GF-D8 (cell line): ENCODE measurements at regions not wholly inside any gene's neighbourhood (a gene's known extent, or its start where the extent isn't known, plus 50 kb on each side); places are given as distances from the start of the nearest gene placed in this dataset.

Experiments
- DNase-seq: peaks from one replicate; lab custom pipeline; 2025; lab: John Stamatoyannopoulos, UW

DNA sequence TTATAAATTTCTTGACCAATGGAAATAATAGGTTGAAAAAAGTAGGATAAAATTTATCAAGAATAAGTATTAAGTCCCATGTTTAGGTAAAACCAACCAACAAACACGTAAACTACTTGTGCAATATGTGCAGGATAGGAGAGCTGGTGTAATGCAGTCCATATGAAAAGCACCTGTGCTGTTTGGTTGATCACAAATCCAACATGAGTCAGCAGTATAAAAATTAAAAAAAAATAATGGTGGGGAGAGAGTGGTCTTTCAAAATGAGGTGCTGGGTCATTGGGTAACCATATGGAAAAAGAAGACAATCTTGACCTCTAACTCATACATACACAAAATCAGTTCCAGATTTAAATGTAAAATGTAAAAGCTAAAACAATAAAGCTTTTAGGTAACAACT is 181.8 kb downstream of the HS3ST3B1 start:
- DNase-seq: no peak

DNA sequence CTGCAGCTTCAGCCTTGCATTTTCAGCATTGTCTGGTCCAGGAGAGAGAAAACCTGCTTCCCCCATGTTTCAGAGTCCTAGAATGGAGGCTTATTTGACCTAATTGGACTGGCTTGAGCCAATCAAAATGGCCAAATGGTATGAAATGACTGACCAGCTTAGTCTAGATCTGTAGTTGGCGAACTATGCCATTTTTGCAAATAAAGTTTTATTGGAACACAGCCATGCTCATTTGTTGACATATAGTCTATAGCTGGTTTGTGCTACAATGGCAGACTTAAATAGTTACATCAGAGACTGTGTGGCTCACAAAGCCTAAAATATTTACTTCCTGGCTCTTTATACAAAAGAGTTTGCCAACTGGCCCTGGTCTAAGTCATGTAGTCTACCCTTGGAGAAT is 180.8 kb downstream of the HS3ST3B1 start:
- no peak for DNase-seq

DNA sequence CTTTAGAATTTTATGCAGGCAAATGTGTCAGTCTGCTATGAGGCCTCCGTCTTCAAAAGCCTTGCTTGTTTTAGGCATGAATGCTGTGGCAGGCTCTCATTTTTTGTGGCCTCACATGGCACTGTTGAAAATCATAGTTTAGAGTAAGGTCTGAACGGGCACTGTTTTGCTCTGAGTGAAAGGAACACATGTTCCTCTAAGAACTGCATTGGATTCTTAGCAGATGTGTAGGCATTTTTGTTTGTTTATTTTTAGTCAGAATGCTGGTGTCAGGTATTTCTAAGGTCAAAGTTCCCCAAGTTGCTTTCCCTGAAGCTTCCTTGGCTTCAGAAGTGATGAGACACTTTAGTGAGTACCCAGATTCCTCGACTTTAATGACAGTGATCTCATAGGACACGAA is 173.7 kb downstream of the HS3ST3B1 start:
- DNase-seq: no peak

DNA sequence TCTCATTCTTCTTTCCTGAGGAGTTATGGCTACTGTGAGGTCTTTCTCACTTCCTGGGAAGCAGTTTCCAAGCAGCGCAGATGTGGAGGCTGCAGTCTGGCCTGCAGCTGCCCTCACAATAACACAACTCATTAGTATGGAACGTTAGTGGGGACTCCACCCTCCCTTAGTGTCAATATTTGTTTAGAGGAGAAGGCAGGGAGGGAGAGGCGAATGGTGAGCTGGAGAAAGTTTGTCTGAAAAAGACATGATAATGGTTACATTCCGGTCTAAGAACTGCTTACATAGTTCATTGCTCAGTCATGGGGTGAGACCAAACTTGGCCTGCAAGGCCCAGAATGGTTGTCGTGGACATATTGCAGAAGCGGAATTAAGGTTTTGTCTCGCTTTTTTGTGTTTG is 170.2 kb downstream of the HS3ST3B1 start:
- DNase-seq: no peak

DNA sequence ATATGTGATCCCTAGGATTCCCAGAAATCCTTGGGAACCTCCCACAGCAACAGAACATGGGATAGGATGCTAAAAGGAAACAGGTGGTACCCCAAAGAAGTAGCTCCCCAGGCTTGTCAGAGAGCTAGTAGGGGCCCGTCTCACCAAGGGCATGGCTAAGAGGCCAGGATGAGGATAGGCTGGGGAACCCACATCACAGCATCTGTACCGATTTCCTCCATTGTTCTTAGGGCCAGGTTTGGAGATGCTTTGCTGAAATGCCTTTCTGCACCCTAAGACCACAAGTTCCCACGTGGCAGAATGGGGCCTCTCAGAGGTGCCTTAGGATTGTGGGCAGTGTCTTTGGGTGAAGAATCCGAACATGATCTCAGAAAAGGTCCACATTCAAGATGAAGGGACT is 169.5 kb downstream of the HS3ST3B1 start:
- no peak for DNase-seq

DNA sequence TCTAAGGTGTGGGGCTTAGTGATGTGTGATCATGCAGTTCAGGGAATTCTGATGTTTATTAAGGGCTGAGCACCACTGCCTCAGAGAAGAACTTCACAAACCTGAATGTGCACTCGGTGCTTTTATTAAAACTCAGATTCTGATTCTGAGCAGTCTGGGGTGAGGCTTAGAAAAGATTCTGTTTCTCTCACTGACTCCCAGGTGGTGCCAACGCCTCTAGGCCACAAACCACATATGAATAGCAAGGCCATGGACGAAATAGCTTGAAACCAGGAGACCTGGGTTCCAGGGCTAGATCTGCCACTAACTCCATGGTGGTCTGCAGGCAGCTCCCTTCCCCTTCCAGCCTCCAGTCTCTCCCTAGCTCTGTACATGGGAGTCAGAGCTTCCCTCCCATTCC is 169.1 kb downstream of the HS3ST3B1 start:
- DNase-seq: no peak

DNA sequence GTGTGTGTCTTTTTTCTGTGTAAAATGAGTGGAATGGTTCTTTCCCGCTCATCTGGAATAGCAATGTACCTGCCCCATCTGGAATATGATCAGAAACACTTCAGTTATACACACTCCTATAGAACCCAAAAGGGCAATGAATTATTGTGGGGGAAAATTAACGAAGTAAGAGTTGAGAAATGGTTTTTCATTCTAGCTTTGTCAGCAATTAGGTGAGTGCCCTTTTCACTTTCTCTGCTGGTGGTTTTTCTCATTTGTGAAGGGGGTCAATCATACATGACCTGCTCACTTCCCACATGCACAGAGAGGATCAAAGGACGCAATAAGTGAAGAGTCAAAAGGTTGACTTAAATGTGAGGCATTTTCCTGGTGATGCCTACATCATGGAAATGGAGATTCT is 168.0 kb downstream of the HS3ST3B1 start:
- no peak for DNase-seq

DNA sequence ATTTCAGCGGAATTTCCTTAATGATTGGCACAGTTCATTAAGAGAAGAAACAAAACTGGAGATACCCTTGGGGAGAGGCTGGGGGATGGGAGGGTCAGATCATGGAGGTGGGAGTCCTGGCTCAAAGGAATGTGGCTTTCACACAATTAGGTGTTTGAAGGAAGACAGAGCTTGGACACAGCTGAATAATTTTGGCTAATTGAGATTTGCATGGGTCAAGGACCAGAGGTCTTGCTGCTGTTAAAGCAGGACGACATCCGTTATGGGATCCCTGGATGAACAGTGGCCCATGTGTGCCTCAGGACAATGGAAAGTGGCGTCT is 160.3 kb downstream of the HS3ST3B1 start:
- no peak for DNase-seq

DNA sequence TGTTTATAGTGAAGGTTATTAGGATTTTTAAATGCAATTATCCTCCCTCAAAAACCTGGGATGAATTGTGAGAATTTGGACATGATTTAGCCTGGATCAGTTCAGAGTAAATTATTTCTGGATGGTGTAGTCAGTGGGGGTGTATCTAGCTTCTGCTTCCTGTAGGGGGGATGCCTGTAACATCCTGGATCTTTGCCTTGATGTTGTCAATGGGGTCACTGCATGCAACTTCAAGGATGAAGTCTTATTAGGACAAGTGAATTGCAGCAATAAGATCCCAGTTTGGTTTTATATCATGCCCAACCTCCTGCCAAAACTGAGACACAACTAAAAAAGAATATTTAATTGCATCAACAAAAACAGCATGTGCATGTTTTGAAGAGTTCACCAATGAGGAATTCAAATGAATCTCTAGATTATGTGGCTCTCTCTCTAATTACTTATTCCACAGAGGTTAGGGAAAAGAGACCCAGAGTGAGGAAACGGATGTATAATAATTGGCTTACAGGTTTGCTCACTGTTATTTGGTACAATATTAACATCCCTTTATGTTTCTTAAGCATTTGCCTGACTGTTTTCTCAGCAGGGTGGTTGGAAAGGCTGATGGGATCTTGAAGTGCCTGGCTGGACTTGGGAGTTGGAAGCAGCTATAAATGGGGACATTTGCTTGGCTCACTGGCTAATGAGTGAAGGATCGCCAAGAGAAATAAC is 159.8 kb downstream of the HS3ST3B1 start:
- DNase-seq: no peak

DNA sequence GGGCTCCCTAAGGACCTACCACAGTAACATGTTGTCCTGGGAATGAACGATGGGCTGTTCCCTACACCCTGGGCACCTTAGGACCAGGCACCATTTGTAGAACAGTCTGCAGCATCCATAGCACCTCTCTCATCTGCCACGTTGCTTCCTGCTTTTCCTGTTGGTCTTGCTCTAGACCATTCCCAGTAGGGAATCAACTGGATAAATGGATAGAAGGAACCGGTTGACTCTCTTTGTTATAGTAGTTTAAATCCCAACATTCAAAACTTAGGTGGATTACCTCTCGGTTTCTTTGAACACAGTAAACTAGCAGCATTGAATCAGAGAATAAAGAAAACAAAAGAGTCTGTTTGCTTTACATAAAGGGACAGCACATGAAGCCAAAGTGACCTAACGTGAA is 159.1 kb downstream of the HS3ST3B1 start:
- DNase-seq: no peak

DNA sequence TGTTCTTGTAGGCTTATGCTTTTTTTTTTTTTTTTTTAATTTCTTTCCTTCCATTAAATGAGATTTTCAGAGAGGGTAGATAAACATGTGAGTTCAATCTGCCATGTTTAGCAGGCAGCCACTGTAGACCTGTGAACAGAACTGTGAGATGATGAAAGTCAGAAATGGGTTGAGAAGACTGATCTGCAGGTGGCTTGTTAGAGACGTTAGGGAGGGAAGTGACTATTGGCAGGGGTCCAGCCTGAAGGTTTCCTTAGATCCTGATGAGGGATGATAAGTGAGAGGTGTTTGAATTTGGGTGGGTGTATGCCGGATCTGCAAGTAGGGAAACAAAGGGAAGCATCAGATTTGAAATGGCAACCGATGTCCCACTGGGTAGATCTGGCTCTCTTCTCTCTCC is 157.8 kb downstream of the HS3ST3B1 start:
- no peak for DNase-seq

DNA sequence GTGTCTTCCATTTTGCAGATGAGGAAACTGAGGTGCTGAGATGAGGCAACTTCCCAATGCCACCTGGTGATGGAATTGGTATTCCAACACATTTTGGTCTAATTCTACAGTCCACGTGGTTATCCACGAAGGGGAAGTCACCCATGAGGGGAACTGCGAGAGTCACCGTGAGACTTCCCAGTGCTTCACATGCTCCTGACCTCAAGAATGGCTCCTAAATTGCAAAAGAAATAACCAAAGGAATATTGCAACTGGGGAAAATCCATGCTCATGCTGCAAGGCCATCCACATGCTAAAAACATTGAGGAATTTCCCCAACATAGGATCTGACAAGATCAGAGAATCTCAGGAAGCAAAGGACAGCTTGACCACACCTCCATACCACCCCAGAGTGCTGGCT is 153.9 kb downstream of the HS3ST3B1 start:
- DNase-seq: no peak

DNA sequence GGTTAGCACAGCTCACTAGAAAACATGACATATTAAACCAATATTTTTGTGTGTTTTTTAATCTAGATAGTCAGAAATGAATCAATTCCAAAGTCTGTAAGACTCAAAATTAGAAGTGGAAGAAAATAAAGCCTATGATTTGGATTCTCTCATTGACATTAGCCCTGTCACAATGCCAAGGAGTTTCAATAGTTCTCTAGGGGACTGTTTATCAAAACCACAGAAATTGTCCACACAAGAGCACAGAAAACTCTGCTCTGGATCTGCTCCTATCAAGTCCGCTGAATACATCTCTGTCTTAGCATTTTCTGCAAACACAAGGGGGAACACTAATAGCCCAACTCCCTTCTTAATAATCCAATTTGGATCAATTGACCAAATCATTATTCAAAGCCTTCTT is 152.0 kb downstream of the HS3ST3B1 start:
- DNase-seq: no peak

DNA sequence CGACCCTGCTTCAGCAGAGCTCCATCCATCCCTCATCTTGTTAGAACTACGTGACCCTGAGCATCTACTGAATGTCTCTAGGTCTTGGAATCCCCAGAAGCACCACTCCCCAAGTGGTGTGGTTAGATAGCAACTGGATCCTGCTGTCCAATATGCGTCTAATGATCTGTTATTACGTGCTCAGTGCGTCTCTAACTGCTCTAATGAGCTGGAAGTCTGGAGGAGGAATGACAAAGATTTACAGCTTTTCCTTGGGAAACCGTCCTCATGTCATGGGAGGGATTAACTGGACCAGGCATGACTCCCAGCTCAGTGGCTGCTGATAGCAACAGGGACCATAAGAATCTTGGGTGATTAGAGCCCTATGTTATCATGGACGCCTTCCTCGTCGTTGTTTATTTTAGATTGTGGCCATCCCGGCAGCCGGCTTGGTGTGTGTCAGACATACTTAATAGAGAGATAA is 150.9 kb downstream of the HS3ST3B1 start:
- DNase-seq: no peak

DNA sequence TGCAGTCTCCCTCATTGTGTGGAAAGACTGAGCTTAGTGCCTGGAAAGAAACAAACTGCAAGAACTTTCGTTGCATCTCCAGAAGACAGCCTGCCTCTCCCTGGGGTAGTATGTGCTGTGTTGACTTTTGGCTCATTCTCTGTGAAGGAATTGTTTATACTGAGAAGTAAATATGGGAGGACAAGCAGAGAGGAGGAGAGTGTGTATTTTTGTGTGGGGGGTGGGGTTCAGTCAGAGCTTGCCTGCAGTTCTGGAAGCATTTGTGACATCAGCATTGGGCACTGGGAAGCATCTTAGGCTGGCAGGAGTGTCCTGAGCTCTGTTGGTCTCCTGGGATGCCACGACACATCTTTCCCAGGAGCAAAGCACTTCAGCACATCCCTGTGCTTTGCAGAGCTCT is 147.9 kb downstream of the HS3ST3B1 start:
- no peak for DNase-seq

DNA sequence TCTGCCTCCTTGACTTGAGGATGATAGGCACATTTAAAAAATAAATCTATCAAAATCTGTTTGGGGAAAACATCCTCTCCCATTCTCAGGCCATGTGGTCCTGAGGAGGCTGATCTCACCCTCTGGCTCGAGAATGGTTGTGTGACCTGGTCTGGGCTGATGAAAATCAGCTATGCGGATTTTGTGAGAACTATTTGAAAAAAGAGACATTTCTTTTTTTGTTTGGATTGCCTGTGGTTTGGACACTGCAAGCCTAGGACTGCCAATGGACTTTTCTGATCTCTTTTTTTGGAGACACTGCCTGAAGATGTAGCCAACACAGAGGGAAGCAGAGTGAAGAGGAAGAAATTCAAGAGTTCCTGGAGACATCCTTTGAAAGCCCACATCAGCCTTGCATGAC is 145.9 kb downstream of the HS3ST3B1 start:
- no peak for DNase-seq

DNA sequence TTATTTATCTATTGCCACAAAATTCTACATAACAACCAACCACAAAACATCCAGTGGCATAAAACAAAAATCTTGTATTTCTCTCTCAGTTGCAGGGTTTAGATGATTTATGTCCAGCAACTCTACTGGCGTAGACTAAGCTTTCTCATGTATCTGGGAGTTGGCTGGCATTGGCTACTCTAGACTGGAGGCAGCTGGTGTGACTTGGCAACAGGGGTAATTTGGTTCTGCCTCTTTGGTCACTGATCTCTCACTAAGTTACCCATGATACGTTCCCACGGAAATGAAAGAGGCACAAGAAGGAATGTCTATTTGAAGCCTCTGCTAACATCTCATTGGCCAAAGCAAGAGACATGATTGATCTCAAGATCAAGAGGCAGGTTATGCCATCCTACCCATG is 144.0 kb downstream of the HS3ST3B1 start:
- no peak for DNase-seq

DNA sequence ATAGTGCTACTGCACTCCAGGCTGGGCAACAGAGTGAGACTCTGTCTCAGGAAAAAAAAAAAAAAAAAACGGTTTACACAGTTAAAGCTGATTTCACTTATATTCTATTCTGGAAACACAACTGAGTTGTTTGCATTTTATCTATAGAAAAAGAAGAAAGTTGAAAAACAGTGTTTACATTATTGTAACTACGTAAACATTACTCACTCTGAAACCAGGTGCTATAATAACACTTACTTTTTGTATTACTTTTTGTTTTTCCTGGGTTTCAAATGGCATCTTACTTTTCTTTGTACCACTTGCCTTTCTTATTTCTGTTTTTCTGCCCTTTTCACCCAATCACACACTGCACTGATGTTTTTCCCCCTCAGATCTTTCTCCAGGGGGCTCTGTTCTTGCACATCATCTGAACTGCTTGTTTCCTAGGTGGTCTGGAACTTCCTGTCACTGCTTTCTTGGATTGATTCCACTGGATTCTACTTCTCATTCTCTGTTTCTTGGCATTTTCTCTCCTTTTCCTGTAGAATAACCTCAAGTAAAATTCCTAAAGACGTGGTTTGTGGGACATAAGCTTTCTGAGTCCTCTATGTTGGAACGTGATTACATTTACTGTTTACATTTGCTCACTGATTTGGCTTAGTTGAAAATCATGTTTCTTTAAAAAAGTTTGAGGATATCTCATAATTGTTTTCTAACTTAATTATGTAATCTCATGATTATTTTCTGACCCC is 142.1 kb downstream of the HS3ST3B1 start:
- no peak for DNase-seq

DNA sequence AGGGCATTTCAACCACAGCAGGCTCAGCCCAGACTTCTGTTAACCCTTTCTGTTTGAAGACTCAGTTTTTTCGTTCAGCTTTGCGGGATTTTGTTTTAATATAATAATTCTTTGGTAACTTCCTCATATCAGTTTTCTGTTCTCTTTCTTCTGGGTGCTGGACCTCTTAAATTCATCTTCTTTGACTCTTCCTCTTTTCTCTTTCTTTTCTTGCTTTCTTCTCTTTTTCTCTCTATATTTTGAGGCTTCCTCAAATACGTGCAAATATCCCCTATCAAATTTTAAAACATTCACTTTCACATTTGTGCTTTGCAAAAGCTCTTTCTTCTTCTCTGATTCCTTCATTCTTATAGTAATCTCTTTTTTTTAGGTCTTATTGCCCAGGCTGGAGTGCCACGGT is 136.3 kb downstream of the HS3ST3B1 start:
- DNase-seq: no peak

DNA sequence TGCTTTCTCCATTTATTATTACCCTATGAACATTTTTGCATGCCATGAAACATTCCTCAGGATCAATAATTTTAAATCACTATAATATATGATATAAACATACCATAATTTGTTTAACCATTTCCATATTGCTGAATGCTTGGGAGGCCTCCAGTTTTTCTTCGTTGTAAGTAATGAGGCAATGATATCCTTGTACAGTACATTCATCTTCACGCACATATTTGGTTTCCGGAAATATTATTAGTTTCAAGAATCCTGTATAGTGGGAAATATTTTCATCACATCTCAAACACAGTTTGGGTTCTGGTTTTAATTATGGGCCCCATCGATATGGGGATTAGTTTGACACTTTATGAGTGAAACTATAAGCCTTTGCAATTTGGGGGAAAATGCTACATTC is 135.4 kb downstream of the HS3ST3B1 start:
- DNase-seq: no peak

DNA sequence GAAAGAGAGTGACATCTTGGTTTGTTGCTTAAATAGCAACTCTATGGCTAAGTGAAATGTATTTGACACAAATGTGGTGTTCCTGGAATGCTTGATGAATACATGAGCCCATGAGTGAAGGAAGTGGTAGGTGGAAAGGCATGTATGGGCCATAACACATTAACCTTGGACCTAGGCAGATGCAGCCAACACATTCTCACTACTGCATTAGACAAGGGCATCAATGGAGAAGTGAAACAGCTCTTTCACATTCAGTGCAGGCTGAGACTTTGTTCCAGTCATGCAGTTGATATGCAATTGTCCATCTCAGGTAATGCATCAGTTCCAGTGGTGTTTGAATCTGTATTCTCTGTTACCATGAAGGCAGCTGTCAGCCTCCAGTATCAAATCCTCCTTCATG is 133.6 kb downstream of the HS3ST3B1 start:
- no peak for DNase-seq

DNA sequence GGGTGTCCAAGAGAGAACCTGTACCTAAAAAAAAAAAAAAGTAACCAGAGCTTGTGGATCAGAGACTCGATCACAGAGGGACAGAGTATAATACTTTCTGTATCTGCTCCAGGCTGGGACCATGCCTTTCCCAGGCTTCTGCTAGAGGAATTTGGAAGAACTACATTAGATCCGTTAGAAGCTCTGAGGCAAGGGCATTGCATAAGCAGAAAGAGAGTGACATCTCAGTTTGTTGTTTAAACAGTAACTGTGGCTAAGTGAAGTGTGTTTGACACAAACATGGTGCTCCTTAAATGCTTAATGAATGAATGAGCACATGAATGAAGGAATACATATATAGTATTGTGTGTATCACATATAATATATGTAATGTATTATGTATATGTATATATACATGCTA is 131.2 kb downstream of the HS3ST3B1 start:
- DNase-seq: no peak

DNA sequence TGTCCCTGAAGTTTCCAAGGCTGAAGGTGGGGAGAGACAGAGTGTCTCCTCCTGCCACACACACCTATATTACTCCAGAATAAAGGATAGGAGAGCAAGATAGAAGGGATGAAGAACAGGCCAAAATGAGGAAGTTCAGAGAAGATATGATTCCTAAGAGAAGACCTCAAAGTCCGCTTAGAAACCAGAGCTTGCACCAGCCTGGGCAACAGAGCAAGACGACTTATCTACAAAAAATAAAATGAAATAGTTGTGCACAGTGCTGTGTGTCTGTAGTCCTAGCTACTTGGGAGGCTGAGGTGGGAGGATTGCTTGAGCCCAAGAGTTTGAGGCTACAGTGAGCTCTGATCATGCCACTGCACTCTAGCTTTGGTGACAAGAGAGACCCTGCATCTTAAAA is 128.2 kb downstream of the HS3ST3B1 start:
- DNase-seq: no peak

DNA sequence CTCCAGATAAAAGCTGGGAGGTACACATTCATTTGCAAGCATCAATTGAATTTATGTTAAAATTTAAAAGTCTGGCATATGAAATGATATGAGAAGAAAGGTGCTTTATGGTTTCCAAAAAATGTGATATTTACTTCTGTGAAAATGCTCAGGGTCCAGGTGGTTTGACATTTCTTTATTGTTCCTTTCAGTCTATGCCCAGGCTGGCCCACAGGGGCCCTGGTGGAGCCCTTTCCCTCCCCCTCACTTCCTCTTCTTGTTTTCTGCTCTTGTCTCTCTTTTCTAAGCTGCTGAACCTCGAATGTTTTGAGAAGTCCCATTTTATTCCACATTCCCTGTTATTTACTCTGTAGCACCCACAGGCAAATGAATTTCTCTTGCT is 127.8 kb downstream of the HS3ST3B1 start:
- DNase-seq: no peak
